ENCODE measurements at regions not wholly inside any gene's neighbourhood (a gene's known extent, or its start where the extent isn't known, plus 50 kb on each side); places are given as distances from the start of the nearest gene placed in this dataset.
"Not testable (repeated sequence)": the region's sequence is repeated elsewhere in the genome, so short reads cannot be mapped to it uniquely, and the experiment has no call there.

- DNase-seq, result not testable (repeated sequence)
Observed at GRCh38 chr5:99410386-99410785, 481.6 kb upstream of the CHD1 start.

DNA sequence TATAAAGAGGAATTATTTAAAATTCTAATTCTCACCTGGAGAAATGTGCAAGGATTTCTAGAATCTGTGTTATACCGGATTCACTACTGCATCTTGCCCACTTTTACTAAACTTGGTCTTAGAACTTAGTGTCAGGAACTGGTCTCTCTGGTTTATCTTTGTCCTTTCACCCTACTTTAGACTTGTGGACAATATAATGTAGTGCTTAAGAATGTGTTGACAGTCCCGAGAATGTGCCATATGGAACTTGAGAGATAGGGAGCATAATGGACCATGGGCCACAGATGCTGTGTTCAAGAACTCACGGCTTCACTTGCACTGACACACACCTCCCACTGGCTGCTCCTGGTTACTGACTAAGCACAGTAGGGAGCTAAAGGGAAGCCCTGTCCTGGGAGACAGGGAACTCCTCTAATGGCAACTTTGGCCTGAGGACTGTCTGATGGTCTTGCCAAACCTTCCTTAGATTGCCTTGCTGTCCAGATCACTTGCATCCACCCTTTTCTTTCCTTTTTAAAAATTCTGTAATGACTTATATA lies 476.0 kb upstream of the CHD1 start:
- DNase-seq, result not testable (repeated sequence)

GRCh38 chr5:99400571-99400970 lies 471.8 kb upstream of the CHD1 start:
- DNase-seq, result not testable (repeated sequence)

- DNase-seq, result no peak
Observed at GRCh38 chr5:99398976-99399375, 470.2 kb upstream of the CHD1 start.

DNA sequence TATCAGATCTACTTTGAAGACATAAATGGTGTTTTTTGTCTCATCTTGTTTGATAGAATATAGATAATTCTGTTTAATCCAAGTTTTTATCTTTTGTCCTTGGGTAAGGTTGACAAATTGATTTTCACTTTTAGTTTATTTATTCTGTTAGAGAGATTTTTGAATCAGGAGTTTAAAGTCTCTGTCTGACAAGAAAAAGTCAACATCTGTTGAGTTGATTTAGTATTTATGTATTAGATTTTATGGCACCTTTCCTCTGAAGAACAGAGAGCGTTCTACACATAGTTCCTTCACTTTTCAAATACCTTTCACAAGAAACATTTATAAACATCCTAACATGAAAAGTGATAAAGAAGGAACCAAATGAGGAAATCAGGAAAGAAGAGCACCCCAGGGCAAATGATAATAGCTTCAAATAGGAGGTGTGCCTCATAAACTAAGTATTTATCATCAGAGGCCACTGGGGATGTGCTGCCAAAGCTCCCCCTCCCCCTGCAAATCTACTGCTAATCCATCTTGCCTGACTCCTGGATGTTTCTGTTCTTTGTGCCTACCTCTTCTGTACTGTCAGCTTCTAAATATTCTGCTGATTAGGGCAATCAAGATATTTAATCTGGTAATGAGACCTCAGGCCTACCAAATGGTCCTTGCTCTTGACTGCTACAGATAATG lies 457.7 kb upstream of the CHD1 start:
- DNase-seq, result no peak

GRCh38 chr5:99379187-99379586 lies 450.4 kb upstream of the CHD1 start:
- no peak for DNase-seq

GRCh38 chr5:99378443-99378842 lies 449.6 kb upstream of the CHD1 start:
- no peak for DNase-seq

- DNase-seq, result no peak
Observed at GRCh38 chr5:99369797-99370593, 441.2 kb upstream of the CHD1 start.

GRCh38 chr5:99368726-99369125 lies 439.9 kb upstream of the CHD1 start:
- DNase-seq, result no peak

- no peak for DNase-seq
Observed at GRCh38 chr5:99355881-99356280, 427.1 kb upstream of the CHD1 start.

- no peak for DNase-seq
Observed at GRCh38 chr5:99349787-99350186, 421.0 kb upstream of the CHD1 start.

- no peak for DNase-seq
Observed at GRCh38 chr5:99348597-99348996, 419.8 kb upstream of the CHD1 start.

GRCh38 chr5:99339758-99340157 lies 411.0 kb upstream of the CHD1 start:
- DNase-seq, result not testable (repeated sequence)

DNA sequence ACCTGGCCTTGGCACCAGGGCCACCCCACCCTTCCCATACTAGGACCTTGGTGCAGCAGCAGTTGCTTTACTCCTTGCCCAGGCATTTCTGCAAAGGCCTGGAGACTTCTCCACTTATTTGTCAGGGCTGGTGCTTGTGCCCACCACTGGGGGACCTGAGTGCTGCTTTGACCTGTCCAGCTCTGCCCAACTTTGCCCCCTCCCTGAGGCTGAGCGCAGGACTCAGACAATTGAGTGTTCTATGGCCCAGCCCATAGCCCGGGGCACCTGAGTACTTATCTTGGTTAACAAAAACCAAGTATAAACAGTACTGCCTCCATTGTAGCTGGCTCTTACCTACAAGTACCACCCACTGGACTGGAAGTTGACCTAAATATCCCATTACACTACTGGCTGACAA lies 406.1 kb upstream of the CHD1 start:
- DNase-seq, result no peak

- no peak for DNase-seq
Observed at GRCh38 chr5:99331061-99331460, 402.3 kb upstream of the CHD1 start.

DNA sequence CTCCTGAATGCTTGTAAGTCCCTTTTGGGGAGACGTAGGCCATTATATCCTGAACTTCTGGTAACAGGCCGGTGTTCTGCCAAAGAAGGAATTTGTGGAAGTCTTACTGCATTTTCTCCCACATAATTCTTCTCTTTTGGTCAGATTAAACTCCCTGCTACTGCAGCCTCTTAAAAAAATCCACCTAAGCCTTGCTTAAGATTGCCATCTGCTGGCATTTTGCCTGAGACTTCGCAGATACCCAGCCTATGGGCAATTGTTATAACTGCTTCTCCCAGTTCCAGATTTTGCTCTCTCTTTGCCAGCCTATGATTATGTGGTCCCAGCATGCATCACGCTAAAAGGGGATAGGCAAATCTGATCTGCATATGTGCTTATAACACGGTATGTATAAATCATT lies 391.6 kb upstream of the CHD1 start:
- DNase-seq, result no peak

- no peak for DNase-seq
Observed at GRCh38 chr5:99317136-99317535, 388.3 kb upstream of the CHD1 start.

- DNase-seq, result no peak
Observed at GRCh38 chr5:99316484-99316883, 387.7 kb upstream of the CHD1 start.

DNA sequence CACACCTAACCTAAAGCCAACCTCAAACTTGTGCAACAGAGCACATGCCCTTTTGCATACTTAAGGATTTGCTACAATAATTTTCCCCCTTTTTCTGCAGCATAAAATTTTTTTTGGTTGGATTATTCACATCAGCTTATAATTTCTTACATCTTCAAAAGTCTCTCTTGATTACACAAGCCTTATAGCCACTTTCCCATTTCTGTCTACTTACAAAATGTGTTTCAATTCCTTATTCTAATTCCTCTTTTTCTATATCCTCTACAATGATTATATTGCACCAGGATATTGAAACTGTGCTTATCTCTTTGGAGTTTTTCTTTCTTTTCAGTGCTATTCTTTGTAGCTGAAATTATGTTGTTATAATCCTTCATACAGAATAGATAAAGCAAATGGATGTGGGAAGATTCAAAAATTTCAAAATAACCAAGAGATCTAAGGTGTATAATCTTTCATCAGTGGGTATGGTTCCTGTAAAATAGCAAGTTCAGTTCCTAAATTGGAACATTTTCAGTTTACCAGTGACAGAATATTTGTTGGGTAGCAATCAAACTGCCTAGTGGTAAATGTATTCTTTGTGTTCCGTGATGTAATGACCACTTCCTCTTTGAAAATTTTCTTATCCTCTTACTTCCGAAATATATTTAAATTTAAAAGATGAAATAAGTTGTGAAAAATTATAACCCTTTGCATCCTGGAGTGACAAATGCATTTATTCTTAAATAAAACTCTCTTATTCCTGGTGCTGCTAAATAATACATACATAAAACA lies 386.8 kb upstream of the CHD1 start:
- DNase-seq, result no peak

GRCh38 chr5:99314721-99315120 lies 385.9 kb upstream of the CHD1 start:
- no peak for DNase-seq

DNA sequence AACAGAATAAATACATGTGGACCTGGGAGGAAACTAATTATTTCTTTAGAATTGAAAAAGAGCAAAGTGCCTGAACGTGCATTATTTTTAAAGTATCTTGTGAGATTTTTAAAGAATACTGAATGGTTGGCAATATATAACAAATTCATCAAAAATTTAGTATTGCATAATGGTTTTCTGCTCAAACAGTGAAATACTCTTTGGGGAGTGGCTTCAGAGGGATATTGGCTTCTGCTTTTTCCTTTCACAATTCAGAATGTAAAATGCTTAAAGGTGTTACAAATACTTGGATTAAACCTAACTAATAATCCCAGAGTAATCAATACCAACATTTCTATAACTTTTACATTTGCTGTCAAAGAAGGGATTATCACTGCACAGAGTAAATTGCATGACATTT lies 379.3 kb upstream of the CHD1 start:
- DNase-seq, result no peak

GRCh38 chr5:99305045-99305580 lies 376.3 kb upstream of the CHD1 start:
- DNase-seq, result no peak

GRCh38 chr5:99285606-99286005 lies 356.8 kb upstream of the CHD1 start:
- DNase-seq, result no peak
